ENCODE measurements at regions not wholly inside any gene's neighbourhood (a gene's known extent, or its start where the extent isn't known, plus 50 kb on each side); places are given as distances from the start of the nearest gene placed in this dataset.

DNA sequence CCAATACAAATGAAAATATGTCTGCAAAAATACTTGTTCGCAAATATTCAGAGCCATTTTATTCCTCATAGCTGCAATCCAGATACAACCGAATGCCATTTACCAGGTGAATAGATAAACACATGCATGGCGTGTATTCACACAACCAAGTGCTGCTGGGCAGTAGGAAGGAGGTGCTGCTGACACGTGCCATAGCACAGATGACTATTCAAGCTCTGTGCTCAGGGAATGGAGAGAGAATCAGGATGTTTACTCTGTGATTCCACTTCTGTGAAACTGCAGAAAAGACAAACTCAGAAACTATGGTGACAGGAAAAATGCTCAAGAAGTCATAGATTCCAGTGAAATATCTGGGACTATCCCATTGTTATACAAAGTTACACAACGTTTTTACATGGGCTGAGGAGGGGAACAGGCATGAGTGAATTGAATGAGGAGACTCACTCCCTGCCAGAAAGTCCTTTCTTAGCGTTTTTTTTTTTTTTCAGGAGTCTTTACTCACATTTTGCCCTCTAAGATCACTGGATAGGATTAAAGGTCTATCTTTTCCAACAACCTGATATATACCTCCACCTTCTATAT is 152.9 kb upstream of the NDN start:
- TF ChIP-seq, protein P1, sequence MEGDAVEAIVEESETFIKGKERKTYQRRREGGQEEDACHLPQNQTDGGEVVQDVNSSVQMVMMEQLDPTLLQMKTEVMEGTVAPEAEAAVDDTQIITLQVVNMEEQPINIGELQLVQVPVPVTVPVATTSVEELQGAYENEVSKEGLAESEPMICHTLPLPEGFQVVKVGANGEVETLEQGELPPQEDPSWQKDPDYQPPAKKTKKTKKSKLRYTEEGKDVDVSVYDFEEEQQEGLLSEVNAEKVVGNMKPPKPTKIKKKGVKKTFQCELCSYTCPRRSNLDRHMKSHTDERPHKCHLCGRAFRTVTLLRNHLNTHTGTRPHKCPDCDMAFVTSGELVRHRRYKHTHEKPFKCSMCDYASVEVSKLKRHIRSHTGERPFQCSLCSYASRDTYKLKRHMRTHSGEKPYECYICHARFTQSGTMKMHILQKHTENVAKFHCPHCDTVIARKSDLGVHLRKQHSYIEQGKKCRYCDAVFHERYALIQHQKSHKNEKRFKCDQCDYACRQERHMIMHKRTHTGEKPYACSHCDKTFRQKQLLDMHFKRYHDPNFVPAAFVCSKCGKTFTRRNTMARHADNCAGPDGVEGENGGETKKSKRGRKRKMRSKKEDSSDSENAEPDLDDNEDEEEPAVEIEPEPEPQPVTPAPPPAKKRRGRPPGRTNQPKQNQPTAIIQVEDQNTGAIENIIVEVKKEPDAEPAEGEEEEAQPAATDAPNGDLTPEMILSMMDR (IDR thresholded peaks at IDR 0.05; ENCODE audit: low read depth, low read length) = no peak
- TF ChIP-seq POLR2A (IDR thresholded peaks at IDR 0.05; ENCODE audit: extremely low read depth, insufficient read length) = no peak
- no peak for TF ChIP-seq MYC (IDR thresholded peaks at IDR 0.05; ENCODE audit: low read depth, low read length)
